IMR-90 (cell line): ENCODE measurements at regions not wholly inside any gene's neighbourhood (a gene's known extent, or its start where the extent isn't known, plus 50 kb on each side); places are given as distances from the start of the nearest gene placed in this dataset.

Experiments used
- ATAC-seq: fragments of 200-7000 bp; cut with Tn5 transposase; 2 replicates; pipeline ENCODE4 v1.9.1; 2020; ENCODE audit warnings: low read depth, mild to moderate bottlenecking, moderate library complexity
- BruUV-seq: library from RNA; stranded (reverse); fragments of 400-500 nt; replicated peaks from 2 replicates; lab custom pipeline; 2021; lab: Mats Ljungman, UMichigan
- CTCF ChIA-PET: fragments of 300-600 bp; formaldehyde crosslinking; extraction: SDS; loops from one replicate; lab custom pipeline; 2021; ENCODE audit warnings: antibody characterized with exemption; lab: Yijun Ruan, JAX
- POLR2A ChIA-PET: fragments of 300-600 bp; sonication (Branson Sonifier 250); formaldehyde crosslinking; loops from one replicate; lab custom pipeline; 2022; ENCODE audit warnings: antibody characterized with exemption; ENCODE audit not compliant: unreplicated experiment; lab: Charles Lee
- DNase-seq: peaks from one replicate; pipeline ENCODE4 v3.0.0; 2013
- H2AFZ ChIP-seq: replicated peaks from 2 replicates; pipeline ENCODE3; 2013; ENCODE audit warnings: low read length, mild to moderate bottlenecking; ENCODE audit not compliant: poor library complexity
- H2AK5ac ChIP-seq: 2 replicates; pipeline ENCODE4 v1.6.1; 2013; ENCODE audit warnings: low read depth, low read length, inconsistent platforms
- H2AK9ac ChIP-seq: replicated peaks from 2 replicates; pipeline ENCODE3; 2013; ENCODE audit warnings: mild to moderate bottlenecking, low read depth, low read length, moderate library complexity; ENCODE audit not compliant: poor library complexity
- H2BK120ac ChIP-seq: 2 replicates; pipeline ENCODE4 v1.6.1; 2013; ENCODE audit warnings: low read depth, low read length, inconsistent platforms
- H2BK15ac ChIP-seq: 3 replicates; pipeline ENCODE4 v1.6.1; 2013; ENCODE audit warnings: low read depth, low read length, inconsistent platforms
- H2BK20ac ChIP-seq: 2 replicates; pipeline ENCODE4 v1.6.1; 2013; ENCODE audit warnings: low read depth, mild to moderate bottlenecking, inconsistent platforms, low read length, moderate library complexity
- H2BK5ac ChIP-seq: 2 replicates; pipeline ENCODE4 v1.6.1; 2013; ENCODE audit warnings: mild to moderate bottlenecking, low read depth, low read length, inconsistent platforms; ENCODE audit not compliant: poor library complexity, severe bottlenecking
- H3K14ac ChIP-seq: replicated peaks from 2 replicates; pipeline ENCODE4 v1.6.1; 2013; ENCODE audit warnings: low read depth, low read length, inconsistent platforms
- H3K18ac ChIP-seq: 2 replicates; pipeline ENCODE4 v1.6.1; 2013; ENCODE audit warnings: low read depth, low read length, control low read depth
- H3K23ac ChIP-seq: 2 replicates; pipeline ENCODE4 v1.6.1; 2013; ENCODE audit warnings: low read depth, low read length, inconsistent platforms
- H3K27ac ChIP-seq: 2 replicates; pipeline ENCODE4 v1.5.1; 2013; ENCODE audit warnings: mild to moderate bottlenecking, control low read depth, low read length; ENCODE audit not compliant: insufficient read depth
- H3K27me3 ChIP-seq: 2 replicates; pipeline ENCODE4 v1.6.1; 2013; ENCODE audit warnings: low read length; ENCODE audit not compliant: control insufficient read depth, insufficient read depth
- H3K36me3 ChIP-seq: 2 replicates; pipeline ENCODE4 v1.6.1; 2013; ENCODE audit warnings: low read length, mixed read lengths; ENCODE audit not compliant: control insufficient read depth, insufficient read depth
- H3K4ac ChIP-seq: 2 replicates; pipeline ENCODE4 v1.6.1; 2013; ENCODE audit warnings: low read depth, low read length, inconsistent platforms
- H3K4me1 ChIP-seq: 2 replicates; pipeline ENCODE4 v1.6.1; 2013; ENCODE audit warnings: low read length, mixed read lengths; ENCODE audit not compliant: control insufficient read depth, insufficient read depth
- H3K4me2 ChIP-seq: 2 replicates; pipeline ENCODE4 v1.6.1; 2013; ENCODE audit warnings: low read depth, mild to moderate bottlenecking, control low read depth, low read length, moderate library complexity
- H3K4me3 ChIP-seq: 2 replicates; pipeline ENCODE4 v1.5.1; 2013; ENCODE audit warnings: low read depth, mild to moderate bottlenecking, control low read depth, low read length, moderate library complexity; ENCODE audit not compliant: insufficient read depth
- H3K56ac ChIP-seq: 2 replicates; pipeline ENCODE4 v1.6.1; 2013; ENCODE audit warnings: low read length, inconsistent platforms; ENCODE audit not compliant: insufficient read depth; ENCODE audit errors: extremely low read depth
- H3K79me1 ChIP-seq, 2 experiments: 2 replicates each; pipeline ENCODE4 v1.6.1; 2013; ENCODE audit warnings: low read length in 2 of 2, inconsistent platforms in 1 of 2, low read depth in 1 of 2
- H3K9ac ChIP-seq: 2 replicates; pipeline ENCODE4 v1.6.1; 2013; ENCODE audit warnings: low read depth, low read length, control low read depth
- H3K9me1 ChIP-seq: 2 replicates; pipeline ENCODE4 v1.6.1; 2013; ENCODE audit warnings: low read length, inconsistent platforms; ENCODE audit not compliant: insufficient read depth
- H3K9me3 ChIP-seq: 2 replicates; pipeline ENCODE4 v1.6.1; 2013; ENCODE audit warnings: low read length; ENCODE audit not compliant: control insufficient read depth, insufficient read depth
- H4K20me1 ChIP-seq: 2 replicates; pipeline ENCODE4 v1.6.1; 2013; ENCODE audit warnings: low read length, inconsistent platforms; ENCODE audit not compliant: insufficient read depth
- H4K5ac ChIP-seq: 2 replicates; pipeline ENCODE4 v1.6.1; 2013; ENCODE audit warnings: mild to moderate bottlenecking, low read depth, low read length, control low read depth
- H4K8ac ChIP-seq, 2 experiments: 2 replicates each; pipeline ENCODE4 v1.6.1; 2013; ENCODE audit warnings: low read depth in 2 of 2, low read length in 2 of 2, control low read depth in 1 of 2, inconsistent platforms in 1 of 2
- H4K91ac ChIP-seq: 2 replicates; pipeline ENCODE4 v1.6.1; 2013; ENCODE audit warnings: low read depth, low read length, inconsistent platforms; ENCODE audit not compliant: insufficient read depth
- BHLHE40 ChIP-seq: fragments of 150-350 bp; IDR thresholded peaks from 2 replicates; pipeline ENCODE4 v1.6.1; 2016; ENCODE audit warnings: mild to moderate bottlenecking, low read depth, low read length
- CEBPB ChIP-seq: IDR thresholded peaks from 2 replicates; pipeline ENCODE4 v1.6.1; 2012; ENCODE audit warnings: low read depth, low read length, improper control_type of control experiment
- CHD1 ChIP-seq: IDR thresholded peaks from 2 replicates; pipeline ENCODE4 v1.6.1; 2012; ENCODE audit warnings: low read depth, low read length, improper control_type of control experiment
- FOS ChIP-seq: fragments of 150-350 bp; IDR thresholded peaks from 2 replicates; pipeline ENCODE4 v1.6.1; 2016; ENCODE audit warnings: low read depth, low read length
- MAFK ChIP-seq: IDR thresholded peaks from 2 replicates; pipeline ENCODE4 v1.6.1; 2012; ENCODE audit warnings: low read depth, low read length, improper control_type of control experiment
- MXI1 ChIP-seq: IDR thresholded peaks from 2 replicates; pipeline ENCODE4 v1.6.1; 2012; ENCODE audit warnings: low read depth, mild to moderate bottlenecking, low read length, moderate library complexity, borderline replicate concordance
- NFE2L2 ChIP-seq: fragments of 150-350 bp; IDR thresholded peaks from 2 replicates; pipeline ENCODE4 v1.6.1; 2016; ENCODE audit warnings: low read depth, mild to moderate bottlenecking, low read length
- POLR2A ChIP-seq: IDR thresholded peaks from 2 replicates; pipeline ENCODE4 v1.6.1; 2012; ENCODE audit warnings: mild to moderate bottlenecking, low read depth, low read length
- RAD21 ChIP-seq: IDR thresholded peaks from 2 replicates; pipeline ENCODE4 v1.6.1; 2012; ENCODE audit warnings: low read length, improper control_type of control experiment
- RCOR1 ChIP-seq: IDR thresholded peaks from 2 replicates; pipeline ENCODE4 v1.6.1; 2012; ENCODE audit warnings: mild to moderate bottlenecking, low read length, improper control_type of control experiment; ENCODE audit not compliant: insufficient replicate concordance
- SMC3 ChIP-seq: fragments of 150-350 bp; IDR thresholded peaks from 2 replicates; pipeline ENCODE4 v1.6.1; 2016; ENCODE audit warnings: low read depth, mild to moderate bottlenecking, antibody characterized with exemption, low read length, moderate library complexity
- USF2 ChIP-seq: fragments of 150-350 bp; IDR thresholded peaks from 2 replicates; pipeline ENCODE4 v1.6.1; 2017; ENCODE audit warnings: mild to moderate bottlenecking, antibody characterized with exemption, low read length, low read depth
- WGBS, 2 experiments: methylation state at CpG; one replicate each; pipeline versions ENCODE4 v1.1.5 to v1.1.7; 2013; ENCODE audit warnings: missing lambda C conversion rate in 2 of 2; ENCODE audit not compliant: insufficient read length in 1 of 2; ENCODE audit errors: extremely low coverage in 2 of 2; 5-methylcytosine and 5-hydroxymethylcytosine counted together
- dilution Hi-C: fragments of 300-500 bp; cut with HindIII; formaldehyde crosslinking; loops from one replicate; pipeline ENCODE4 v1.14.3; 2018; ENCODE audit warnings: low sequenced_read_pairs; ENCODE audit not compliant: unreplicated experiment
- in situ Hi-C: fragments of 300-500 bp; cut with MboI; formaldehyde crosslinking; loops from 3 replicates; pipeline ENCODE4 v1.14.3; 2019; ENCODE audit warnings: low sequenced_read_pairs, inconsistent platforms, mixed read lengths
- intact Hi-C: fragments of 100-400 bp; cut with micrococcal nuclease; formaldehyde crosslinking; loops from 2 replicates; pipeline ENCODE4 v1.10.0; 2022
- TF ChIP-seq, protein P1 (sequence below): fragments of 150-350 bp; IDR thresholded peaks from 2 replicates; pipeline ENCODE4 v1.6.1; 2016; ENCODE audit warnings: low read depth, mild to moderate bottlenecking, low read length, moderate library complexity, borderline replicate concordance
- TF ChIP-seq, protein P2 (sequence below): conservative IDR thresholded peaks from 2 replicates; pipeline ENCODE4 v1.5.1; 2012; ENCODE audit warnings: mild to moderate bottlenecking, low read depth, low read length, improper control_type of control experiment

DNA sequence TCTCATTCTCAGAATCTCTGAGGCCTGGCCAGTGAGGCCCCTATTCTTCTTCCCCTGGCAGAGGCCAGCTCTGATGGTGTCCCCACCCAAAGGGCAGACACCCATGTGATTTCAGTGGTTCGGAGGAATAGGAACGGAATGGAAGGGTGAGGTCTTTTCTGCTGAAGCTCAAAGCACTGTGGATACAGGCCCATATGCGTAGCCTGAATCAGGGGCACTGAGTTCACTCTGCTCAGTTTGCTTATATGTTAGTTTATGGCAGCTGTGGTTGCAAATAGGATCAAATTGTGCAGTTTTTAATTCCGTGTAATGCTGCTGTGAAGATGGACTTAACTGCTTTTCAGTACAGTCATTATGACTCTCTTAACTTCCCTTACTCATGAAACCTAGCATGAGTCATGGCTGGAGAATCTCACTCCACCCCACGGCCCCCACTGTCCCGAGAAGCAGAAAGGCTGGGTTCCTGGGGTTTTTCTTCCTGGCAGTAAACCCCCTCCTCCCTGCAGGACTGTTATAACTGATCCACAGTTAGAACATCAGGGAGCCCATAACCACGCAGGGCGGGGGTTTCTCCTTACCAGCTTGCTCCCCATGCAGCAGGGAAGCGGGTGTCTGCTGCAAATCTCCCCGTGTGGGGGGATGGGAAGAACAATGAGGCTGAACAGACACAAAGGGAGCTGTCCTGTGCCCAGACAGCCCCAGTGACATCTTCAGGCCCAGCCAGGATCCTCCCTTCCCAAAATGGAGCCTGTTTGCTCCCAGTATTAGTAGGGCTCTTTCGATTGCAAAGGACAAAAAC, 122.7 kb downstream of the SLC38A6 start:
- Histone ChIP-seq H2BK15ac (peak overlapping the region; percentile 97), H3K4me1 (peaks cover 42% of the 10 kb centered on the region), H3K9me1 (peaks cover 40% of the 10 kb centered on the region), H3K4me2 (peak overlapping the region; percentile 20), H3K9ac (peak overlapping the region; percentile 60), H2BK20ac (peak overlapping the region; percentile 99), H3K18ac (peak overlapping the region; percentile 89), H2BK5ac (peak overlapping the region; percentile 98), H3K27ac (peak overlapping the region; percentile 95), H2AK9ac (peak overlapping the region; percentile 97), H4K8ac (peak overlapping the region; percentile 94 to 98), H3K36me3 (no peaks in the 10 kb centered on the region), H3K14ac (peak overlapping the region; percentile 93), H4K91ac (peak overlapping the region; percentile 99), H3K4ac (peak overlapping the region; percentile 99), H3K79me1 (peaks cover 0 to 17% of the 10 kb centered on the region in 2 experiments; a peak in 2 of 4 replicates), H3K56ac (peak overlapping the region; percentile 98), H2BK120ac (peak overlapping the region; percentile 99), H2AFZ (peak overlapping the region; percentile 90), H3K4me3 (no peak overlapping the region), H3K23ac (peak overlapping the region; percentile 97), H4K20me1 (no peaks in the 10 kb centered on the region), H3K27me3 (no peaks in the 10 kb centered on the region), H3K9me3 (no peaks in the 10 kb centered on the region), H4K5ac (peak overlapping the region; percentile 84), H2AK5ac (peak overlapping the region; percentile 96)
- DNase-seq (peak; percentile 99), ATAC-seq (peak; percentile 88)
- ChIA-PET CTCF (no interaction called here), POLR2A (interaction anchor here (0.6 to 1.1 kb wide), 4 partner anchors 26 to 454 kb away, joined by 3 to 6 read pairs (median 4); partner anchors contain the start of gene SIX1)
- intact Hi-C loops (loop anchor here (2.0 to 5.0 kb wide), 6 partner anchors 41 to 456 kb away; partner anchors contain the start of genes SIX1, SIX4, SLC38A6 and TRMT5), dilution Hi-C loops (no loop called here), in situ Hi-C loops (no loop called here)
- no TSS peak for BruUV-seq
- WGBS, 2 experiments = no CpG with 5 or more reads among the region's 11 CpGs
- TF ChIP-seq CEBPB = peak; percentile 52; the same call in 1 of the 2 replicates
- TF ChIP-seq RCOR1 = no peak
- TF ChIP-seq BHLHE40 = peak; percentile 63
- TF ChIP-seq FOS = peak; percentile 99
- no peak for TF ChIP-seq RAD21
- TF ChIP-seq, protein P1, sequence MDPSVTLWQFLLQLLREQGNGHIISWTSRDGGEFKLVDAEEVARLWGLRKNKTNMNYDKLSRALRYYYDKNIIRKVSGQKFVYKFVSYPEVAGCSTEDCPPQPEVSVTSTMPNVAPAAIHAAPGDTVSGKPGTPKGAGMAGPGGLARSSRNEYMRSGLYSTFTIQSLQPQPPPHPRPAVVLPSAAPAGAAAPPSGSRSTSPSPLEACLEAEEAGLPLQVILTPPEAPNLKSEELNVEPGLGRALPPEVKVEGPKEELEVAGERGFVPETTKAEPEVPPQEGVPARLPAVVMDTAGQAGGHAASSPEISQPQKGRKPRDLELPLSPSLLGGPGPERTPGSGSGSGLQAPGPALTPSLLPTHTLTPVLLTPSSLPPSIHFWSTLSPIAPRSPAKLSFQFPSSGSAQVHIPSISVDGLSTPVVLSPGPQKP = no peak
- TF ChIP-seq, protein P2, sequence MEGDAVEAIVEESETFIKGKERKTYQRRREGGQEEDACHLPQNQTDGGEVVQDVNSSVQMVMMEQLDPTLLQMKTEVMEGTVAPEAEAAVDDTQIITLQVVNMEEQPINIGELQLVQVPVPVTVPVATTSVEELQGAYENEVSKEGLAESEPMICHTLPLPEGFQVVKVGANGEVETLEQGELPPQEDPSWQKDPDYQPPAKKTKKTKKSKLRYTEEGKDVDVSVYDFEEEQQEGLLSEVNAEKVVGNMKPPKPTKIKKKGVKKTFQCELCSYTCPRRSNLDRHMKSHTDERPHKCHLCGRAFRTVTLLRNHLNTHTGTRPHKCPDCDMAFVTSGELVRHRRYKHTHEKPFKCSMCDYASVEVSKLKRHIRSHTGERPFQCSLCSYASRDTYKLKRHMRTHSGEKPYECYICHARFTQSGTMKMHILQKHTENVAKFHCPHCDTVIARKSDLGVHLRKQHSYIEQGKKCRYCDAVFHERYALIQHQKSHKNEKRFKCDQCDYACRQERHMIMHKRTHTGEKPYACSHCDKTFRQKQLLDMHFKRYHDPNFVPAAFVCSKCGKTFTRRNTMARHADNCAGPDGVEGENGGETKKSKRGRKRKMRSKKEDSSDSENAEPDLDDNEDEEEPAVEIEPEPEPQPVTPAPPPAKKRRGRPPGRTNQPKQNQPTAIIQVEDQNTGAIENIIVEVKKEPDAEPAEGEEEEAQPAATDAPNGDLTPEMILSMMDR = no peak
- no peak for TF ChIP-seq CHD1
- TF ChIP-seq USF2 = no peak
- no peak for TF ChIP-seq MXI1
- TF ChIP-seq NFE2L2 = peak; percentile 95
- no peak for TF ChIP-seq SMC3
- no peak for TF ChIP-seq POLR2A
- peak; percentile 61 for TF ChIP-seq MAFK
